K562 (cell line): ENCODE measurements at regions not wholly inside any gene's neighbourhood (a gene's known extent, or its start where the extent isn't known, plus 50 kb on each side); places are given as distances from the start of the nearest gene placed in this dataset.

Experiments used
- BRF1 ChIP-seq: IDR thresholded peaks from 3 replicates; pipeline ENCODE4 v1.6.1; 2011; ENCODE audit warnings: borderline replicate concordance, mild to moderate bottlenecking; ENCODE audit not compliant: insufficient read length; ENCODE audit errors: extremely low read depth
- CREM ChIP-seq: IDR thresholded peaks from 2 replicates; pipeline ENCODE4 v1.6.1; 2014; ENCODE audit warnings: antibody characterized with exemption, low read depth
- HMGN3 ChIP-seq: IDR thresholded peaks from 2 replicates; pipeline ENCODE4 v1.6.1; 2011; ENCODE audit warnings: borderline replicate concordance, low read depth, mild to moderate bottlenecking, mixed read lengths, low read length; ENCODE audit not compliant: insufficient read length; ENCODE audit errors: extremely low read depth
- MCM2 ChIP-seq: fragments of 450-650 bp; IDR thresholded peaks from 2 replicates; pipeline ENCODE4 v1.6.1; 2017; ENCODE audit warnings: low read depth, mild to moderate bottlenecking
- NFYB ChIP-seq: IDR thresholded peaks from 2 replicates; pipeline ENCODE4 v1.6.1; 2011; ENCODE audit warnings: mild to moderate bottlenecking, moderate library complexity; ENCODE audit not compliant: insufficient read length; ENCODE audit errors: extremely low read depth
- NR1H2 ChIP-seq: sonication (generic); formaldehyde crosslinking; IDR thresholded peaks from 2 replicates; pipeline ENCODE4 v1.4.0; 2020; ENCODE audit warnings: mild to moderate bottlenecking, missing genetic modification reagents
- NR2C2 ChIP-seq, 2 experiments: fragments of 200-800 bp in 1 of 2; sonication (Bioruptor generic) in 1 of 2; sonication (generic) in 1 of 2; formaldehyde crosslinking in 1 of 2; IDR thresholded peaks; 2 replicates each; pipeline versions ENCODE4 v1.6.1 to v1.8.0; 2016 to 2022; ENCODE audit warnings: mild to moderate bottlenecking in 1 of 2, missing compliant biosample characterization in 1 of 2, missing genetic modification characterization in 1 of 2, missing genetic modification reagents in 1 of 2
- PHF8 ChIP-seq: fragments of 200-600 bp; sonication (generic); IDR thresholded peaks from 2 replicates; pipeline ENCODE4 v1.6.1; 2012; ENCODE audit warnings: mixed run types, mild to moderate bottlenecking, inconsistent platforms, low read length, moderate library complexity, borderline replicate concordance
- POLR2G ChIP-seq: fragments of 200-400 bp; formaldehyde crosslinking; IDR thresholded peaks from 2 replicates; pipeline ENCODE4 v1.6.1; 2017; ENCODE audit warnings: low read depth, mild to moderate bottlenecking, antibody characterized with exemption, low read length, moderate library complexity
- PURB ChIP-seq: sonication (generic); formaldehyde crosslinking; IDR thresholded peaks from 2 replicates; pipeline ENCODE4 v1.9.0; 2021; ENCODE audit warnings: low read depth, mild to moderate bottlenecking, missing genetic modification reagents
- SAFB ChIP-seq: fragments of 200-400 bp; formaldehyde crosslinking; IDR thresholded peaks from 2 replicates; pipeline ENCODE4 v1.6.1; 2017; ENCODE audit warnings: low read depth, low read length, borderline replicate concordance
- TCF3 ChIP-seq: sonication (generic); formaldehyde crosslinking; IDR thresholded peaks from 2 replicates; pipeline ENCODE4 v1.4.0; 2020; ENCODE audit warnings: mild to moderate bottlenecking, missing genetic modification reagents
- TEAD1 ChIP-seq, 2 experiments: fragments of 450-650 bp in 1 of 2; sonication (generic) in 1 of 2; formaldehyde crosslinking; IDR thresholded peaks; 2 replicates each; pipeline versions ENCODE4 v1.4.0 to v1.8.0; 2020 to 2022; ENCODE audit warnings: mild to moderate bottlenecking in 2 of 2, missing genetic modification reagents in 1 of 2
- ZNF3 ChIP-seq: fragments of 250-450 bp; sonication (Bioruptor Pico); IDR thresholded peaks from 2 replicates; pipeline ENCODE4 v1.5.0; 2021; ENCODE audit warnings: mild to moderate bottlenecking, moderate library complexity
- ZNF436 ChIP-seq: fragments of 250-450, 450-650 bp; sonication (Bioruptor Pico); formaldehyde crosslinking; IDR thresholded peaks from 2 replicates; pipeline ENCODE4 v1.7.0; 2020; ENCODE audit warnings: mild to moderate bottlenecking
- ZNF830 ChIP-seq: fragments of 250-450 bp; sonication (Bioruptor Pico); IDR thresholded peaks from 2 replicates; pipeline ENCODE4 v1.5.0; 2021; ENCODE audit warnings: mild to moderate bottlenecking
- TF ChIP-seq, protein P1 (sequence below): fragments of 450-650 bp; IDR thresholded peaks from 2 replicates; pipeline ENCODE4 v1.6.1; 2018; ENCODE audit not compliant: partially characterized antibody
- TF ChIP-seq, protein P2 (sequence below): IDR thresholded peaks from 2 replicates; pipeline ENCODE4 v1.6.1; 2011; ENCODE audit not compliant: insufficient read length; ENCODE audit errors: extremely low read depth
- TF ChIP-seq, protein P3 (sequence below): sonication (generic); formaldehyde crosslinking; IDR thresholded peaks from 2 replicates; pipeline ENCODE4 v1.9.0; 2022; ENCODE audit warnings: mild to moderate bottlenecking, missing genetic modification reagents
- TF ChIP-seq, protein P4 (sequence below): fragments of 450-650 bp; formaldehyde crosslinking; IDR thresholded peaks from 2 replicates; pipeline ENCODE4 v1.4.0; 2020; ENCODE audit warnings: mild to moderate bottlenecking, moderate library complexity
- TF ChIP-seq, protein P5 (sequence below): fragments of 450-650 bp; formaldehyde crosslinking; IDR thresholded peaks from 2 replicates; pipeline ENCODE4 v1.4.0; 2020; ENCODE audit warnings: mild to moderate bottlenecking, moderate library complexity

DNA sequence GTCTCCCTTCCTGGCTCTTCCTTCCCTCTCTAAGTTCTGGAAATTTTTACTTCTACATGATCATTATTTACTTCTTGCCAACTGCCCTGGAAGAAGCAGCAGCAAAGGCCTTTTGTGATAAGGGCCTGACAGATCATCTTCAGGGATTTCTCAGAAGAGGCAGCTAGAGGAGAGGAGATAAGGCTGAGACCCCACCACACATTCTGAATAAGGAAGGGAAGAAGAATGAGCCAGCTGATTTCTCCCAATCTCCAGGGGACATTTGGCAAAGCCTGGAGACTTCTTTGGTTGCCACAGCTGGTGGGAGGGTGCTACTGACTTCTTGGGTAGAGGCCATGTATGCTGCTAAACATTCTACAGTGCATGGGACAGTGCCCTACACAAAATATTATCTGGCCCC, 122.4 kb upstream of the OR9Q1 start (continued):
- TF ChIP-seq, protein P1, sequence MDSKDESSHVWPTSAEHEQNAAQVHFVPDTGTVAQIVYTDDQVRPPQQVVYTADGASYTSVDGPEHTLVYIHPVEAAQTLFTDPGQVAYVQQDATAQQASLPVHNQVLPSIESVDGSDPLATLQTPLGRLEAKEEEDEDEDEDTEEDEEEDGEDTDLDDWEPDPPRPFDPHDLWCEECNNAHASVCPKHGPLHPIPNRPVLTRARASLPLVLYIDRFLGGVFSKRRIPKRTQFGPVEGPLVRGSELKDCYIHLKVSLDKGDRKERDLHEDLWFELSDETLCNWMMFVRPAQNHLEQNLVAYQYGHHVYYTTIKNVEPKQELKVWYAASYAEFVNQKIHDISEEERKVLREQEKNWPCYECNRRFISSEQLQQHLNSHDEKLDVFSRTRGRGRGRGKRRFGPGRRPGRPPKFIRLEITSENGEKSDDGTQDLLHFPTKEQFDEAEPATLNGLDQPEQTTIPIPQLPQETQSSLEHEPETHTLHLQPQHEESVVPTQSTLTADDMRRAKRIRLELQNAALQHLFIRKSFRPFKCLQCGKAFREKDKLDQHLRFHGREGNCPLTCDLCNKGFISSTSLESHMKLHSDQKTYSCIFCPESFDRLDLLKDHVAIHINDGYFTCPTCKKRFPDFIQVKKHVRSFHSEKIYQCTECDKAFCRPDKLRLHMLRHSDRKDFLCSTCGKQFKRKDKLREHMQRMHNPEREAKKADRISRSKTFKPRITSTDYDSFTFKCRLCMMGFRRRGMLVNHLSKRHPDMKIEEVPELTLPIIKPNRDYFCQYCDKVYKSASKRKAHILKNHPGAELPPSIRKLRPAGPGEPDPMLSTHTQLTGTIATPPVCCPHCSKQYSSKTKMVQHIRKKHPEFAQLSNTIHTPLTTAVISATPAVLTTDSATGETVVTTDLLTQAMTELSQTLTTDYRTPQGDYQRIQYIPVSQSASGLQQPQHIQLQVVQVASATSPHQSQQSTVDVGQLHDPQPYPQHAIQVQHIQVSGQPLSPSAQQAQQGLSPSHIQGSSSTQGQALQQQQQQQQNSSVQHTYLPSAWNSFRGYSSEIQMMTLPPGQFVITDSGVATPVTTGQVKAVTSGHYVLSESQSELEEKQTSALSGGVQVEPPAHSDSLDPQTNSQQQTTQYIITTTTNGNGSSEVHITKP = peak; percentile 77
- TF ChIP-seq NR1H2 (CRISPR knock-in tag) (no peak), SAFB (no peak), ZNF436 (CRISPR knock-in tag) (no peak), PHF8 (no peak), NR2C2 (CRISPR knock-in tag; IDR thresholded peaks at IDR 0.05) (no peak), NR2C2 (tag; IDR thresholded peaks at IDR 0.05) (no peak), BRF1 (no peak), MCM2 (no peak), NFYB (no peak), CREM (0 out of 2 replicates have a peak, but pooled peaks have one; percentile 5), ZNF830 (no peak), POLR2G (no peak), ZNF3 (CRISPR knock-in tag) (no peak), HMGN3 (peak; percentile 43), TEAD1 (CRISPR knock-in tag; IDR thresholded peaks at IDR 0.05) (0 out of 4 replicates have a peak, but pooled peaks of 1 of the 2 experiments have one; percentile 37), TCF3 (CRISPR knock-in tag) (peak; percentile 89), PURB (CRISPR knock-in tag) (no peak)
- TF ChIP-seq, protein P2, sequence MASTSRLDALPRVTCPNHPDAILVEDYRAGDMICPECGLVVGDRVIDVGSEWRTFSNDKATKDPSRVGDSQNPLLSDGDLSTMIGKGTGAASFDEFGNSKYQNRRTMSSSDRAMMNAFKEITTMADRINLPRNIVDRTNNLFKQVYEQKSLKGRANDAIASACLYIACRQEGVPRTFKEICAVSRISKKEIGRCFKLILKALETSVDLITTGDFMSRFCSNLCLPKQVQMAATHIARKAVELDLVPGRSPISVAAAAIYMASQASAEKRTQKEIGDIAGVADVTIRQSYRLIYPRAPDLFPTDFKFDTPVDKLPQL = no peak
- TF ChIP-seq, protein P3, sequence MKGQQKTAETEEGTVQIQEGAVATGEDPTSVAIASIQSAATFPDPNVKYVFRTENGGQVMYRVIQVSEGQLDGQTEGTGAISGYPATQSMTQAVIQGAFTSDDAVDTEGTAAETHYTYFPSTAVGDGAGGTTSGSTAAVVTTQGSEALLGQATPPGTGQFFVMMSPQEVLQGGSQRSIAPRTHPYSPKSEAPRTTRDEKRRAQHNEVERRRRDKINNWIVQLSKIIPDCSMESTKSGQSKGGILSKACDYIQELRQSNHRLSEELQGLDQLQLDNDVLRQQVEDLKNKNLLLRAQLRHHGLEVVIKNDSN (CRISPR knock-in tag) = no peak
- TF ChIP-seq, protein P4, sequence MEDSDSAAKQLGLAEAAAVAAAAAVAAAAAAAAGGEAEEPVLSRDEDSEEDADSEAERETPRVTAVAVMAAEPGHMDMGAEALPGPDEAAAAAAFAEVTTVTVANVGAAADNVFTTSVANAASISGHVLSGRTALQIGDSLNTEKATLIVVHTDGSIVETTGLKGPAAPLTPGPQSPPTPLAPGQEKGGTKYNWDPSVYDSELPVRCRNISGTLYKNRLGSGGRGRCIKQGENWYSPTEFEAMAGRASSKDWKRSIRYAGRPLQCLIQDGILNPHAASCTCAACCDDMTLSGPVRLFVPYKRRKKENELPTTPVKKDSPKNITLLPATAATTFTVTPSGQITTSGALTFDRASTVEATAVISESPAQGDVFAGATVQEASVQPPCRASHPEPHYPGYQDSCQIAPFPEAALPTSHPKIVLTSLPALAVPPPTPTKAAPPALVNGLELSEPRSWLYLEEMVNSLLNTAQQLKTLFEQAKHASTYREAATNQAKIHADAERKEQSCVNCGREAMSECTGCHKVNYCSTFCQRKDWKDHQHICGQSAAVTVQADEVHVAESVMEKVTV = no peak
- TF ChIP-seq, protein P5, sequence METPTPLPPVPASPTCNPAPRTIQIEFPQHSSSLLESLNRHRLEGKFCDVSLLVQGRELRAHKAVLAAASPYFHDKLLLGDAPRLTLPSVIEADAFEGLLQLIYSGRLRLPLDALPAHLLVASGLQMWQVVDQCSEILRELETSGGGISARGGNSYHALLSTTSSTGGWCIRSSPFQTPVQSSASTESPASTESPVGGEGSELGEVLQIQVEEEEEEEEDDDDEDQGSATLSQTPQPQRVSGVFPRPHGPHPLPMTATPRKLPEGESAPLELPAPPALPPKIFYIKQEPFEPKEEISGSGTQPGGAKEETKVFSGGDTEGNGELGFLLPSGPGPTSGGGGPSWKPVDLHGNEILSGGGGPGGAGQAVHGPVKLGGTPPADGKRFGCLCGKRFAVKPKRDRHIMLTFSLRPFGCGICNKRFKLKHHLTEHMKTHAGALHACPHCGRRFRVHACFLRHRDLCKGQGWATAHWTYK (CRISPR knock-in tag) = 0 out of 2 replicates have a peak, but pooled peaks have one; percentile 37
